H1 (cell line): ENCODE measurements at regions not wholly inside any gene's neighbourhood (a gene's known extent, or its start where the extent isn't known, plus 50 kb on each side); places are given as distances from the start of the nearest gene placed in this dataset.
A peak's percentile ranks its signal among the peaks of the same experiment; 100 is the strongest.

Experiments used
- CTCF ChIA-PET: fragments of 300-600 bp; sonication (Branson Sonifier 250); formaldehyde crosslinking; loops from one replicate; lab custom pipeline; 2021; ENCODE audit not compliant: partially characterized antibody; lab: Charles Lee
- POLR2A ChIA-PET: fragments of 300-600 bp; sonication (Branson Sonifier 250); formaldehyde crosslinking; loops from one replicate; lab custom pipeline; 2021; ENCODE audit warnings: inconsistent platforms; ENCODE audit not compliant: partially characterized antibody; lab: Charles Lee
- DNase-seq, 2 experiments: peaks; one replicate each; pipeline versions ENCODE4 v3.0.0 to v3.0.0-alpha.2; 2010 to 2022; ENCODE audit warnings: low spot score in 2 of 2, low read depth in 1 of 2, mixed read lengths in 1 of 2
- FAIRE-seq: peaks from 2 replicates; lab custom pipeline; 2011; peaks lifted over from hg19 to GRCh38; lab: Jason Lieb, UNC
- H2AFZ ChIP-seq: 2 replicates; pipeline ENCODE4 v1.8.1; 2012; ENCODE audit warnings: low read length, inconsistent platforms
- H2AK5ac ChIP-seq: 2 replicates; pipeline ENCODE4 v1.6.1; 2013; ENCODE audit warnings: low read depth, low read length
- H2BK120ac ChIP-seq: replicated peaks from 2 replicates; pipeline ENCODE3; 2013; ENCODE audit warnings: low read depth, low read length, inconsistent platforms
- H2BK12ac ChIP-seq: 2 replicates; pipeline ENCODE4 v1.6.1; 2013; ENCODE audit warnings: low read depth, low read length
- H2BK15ac ChIP-seq: 2 replicates; pipeline ENCODE4 v1.6.1; 2013; ENCODE audit warnings: low read length
- H2BK20ac ChIP-seq: 2 replicates; pipeline ENCODE4 v1.6.1; 2013; ENCODE audit warnings: low read length
- H2BK5ac ChIP-seq: 2 replicates; pipeline ENCODE4 v1.6.1; 2013; ENCODE audit warnings: low read depth, low read length
- H3K14ac ChIP-seq: 2 replicates; pipeline ENCODE4 v1.6.1; 2013; ENCODE audit warnings: inconsistent platforms; ENCODE audit not compliant: insufficient read length
- H3K18ac ChIP-seq: 2 replicates; pipeline ENCODE4 v1.6.1; 2013; ENCODE audit warnings: low read length; ENCODE audit errors: extremely low read depth
- H3K23ac ChIP-seq: 2 replicates; pipeline ENCODE4 v1.6.1; 2013; ENCODE audit warnings: inconsistent platforms; ENCODE audit not compliant: insufficient read length
- H3K23me2 ChIP-seq: 2 replicates; pipeline ENCODE4 v1.6.1; 2013; ENCODE audit warnings: low read depth, low read length
- H3K27ac ChIP-seq: 2 replicates; pipeline ENCODE4 v1.6.1; 2011; ENCODE audit warnings: low read depth, low read length, inconsistent platforms
- H3K27me3 ChIP-seq, 4 experiments: replicated peaks in 1 of 4; 1 replicate in 1 of 4; 2 replicates in 3 of 4; pipeline versions ENCODE4 v1.6.1 to v1.8.1; 2011 to 2013; ENCODE audit warnings: low read length in 3 of 4, mild to moderate bottlenecking in 3 of 4, inconsistent platforms in 2 of 4, mixed read lengths in 2 of 4, moderate library complexity in 1 of 4; ENCODE audit not compliant: control insufficient read depth in 3 of 4, insufficient read depth in 3 of 4; ENCODE audit errors: extremely low read depth in 1 of 4
- H3K36me3 ChIP-seq, 4 experiments: 2 replicates each; pipeline versions ENCODE4 v1.6.1 to v1.8.1; 2011 to 2013; ENCODE audit warnings: mild to moderate bottlenecking in 4 of 4, low read length in 3 of 4, moderate library complexity in 2 of 4, control low read depth in 1 of 4, inconsistent platforms in 1 of 4; ENCODE audit not compliant: insufficient read depth in 4 of 4, control insufficient read depth in 2 of 4
- H3K4ac ChIP-seq: replicated peaks from 2 replicates; pipeline ENCODE3; 2013; ENCODE audit warnings: low read length, low read depth, mixed read lengths, inconsistent platforms; ENCODE audit not compliant: insufficient read length
- H3K4me1 ChIP-seq, 4 experiments: replicated peaks in 1 of 4; 1 replicate in 1 of 4; 2 replicates in 3 of 4; pipeline versions ENCODE4 v1.6.1 to v1.8.1; 2011 to 2013; ENCODE audit warnings: low read length in 3 of 4, inconsistent platforms in 2 of 4, mixed read lengths in 1 of 4; ENCODE audit not compliant: insufficient read depth in 4 of 4, control insufficient read depth in 3 of 4
- H3K4me2 ChIP-seq, 2 experiments: 2 replicates each; pipeline versions ENCODE4 v1.6.1 to v1.8.1; 2011 to 2013; ENCODE audit warnings: low read depth in 2 of 2, low read length in 2 of 2, control low read depth in 1 of 2, inconsistent platforms in 1 of 2, mild to moderate bottlenecking in 1 of 2; ENCODE audit not compliant: insufficient read depth in 1 of 2
- H3K4me3 ChIP-seq, 4 experiments: fragments of 200-600, 300-600 bp in 1 of 4; sonication (generic), shearing (Covaris generic), sonication (Bioruptor Twin) in 1 of 4; 2 replicates each; pipeline versions ENCODE4 v1.5.1 to v1.8.1; 2011 to 2016; ENCODE audit warnings: low read length in 4 of 4, low read depth in 3 of 4, control low read depth in 2 of 4, inconsistent platforms in 2 of 4, mild to moderate bottlenecking in 2 of 4, mixed read lengths in 1 of 4, moderate library complexity in 1 of 4; ENCODE audit not compliant: insufficient read depth in 2 of 4; ENCODE audit errors: extremely low read depth in 1 of 4
- H3K56ac ChIP-seq: replicated peaks from 2 replicates; pipeline ENCODE3; 2013; ENCODE audit warnings: low read depth, mild to moderate bottlenecking, mixed read lengths, low read length, inconsistent platforms; ENCODE audit not compliant: insufficient read length
- H3K79me1 ChIP-seq: 2 replicates; pipeline ENCODE4 v1.6.1; 2013; ENCODE audit warnings: low read depth, low read length, control low read depth
- H3K79me2 ChIP-seq, 2 experiments: 2 replicates each; pipeline versions ENCODE4 v1.6.1 to v1.8.1; 2012 to 2013; ENCODE audit warnings: low read length in 2 of 2, mild to moderate bottlenecking in 2 of 2, inconsistent platforms in 1 of 2; ENCODE audit not compliant: insufficient read depth in 2 of 2, control insufficient read depth in 1 of 2
- H3K9ac ChIP-seq, 4 experiments: replicated peaks in 1 of 4; 1 replicate in 1 of 4; 2 replicates in 3 of 4; pipeline versions ENCODE4 v1.6.1 to v1.8.1; 2011 to 2013; ENCODE audit warnings: low read depth in 3 of 4, low read length in 3 of 4, control low read depth in 2 of 4, mild to moderate bottlenecking in 2 of 4, moderate library complexity in 2 of 4, inconsistent platforms in 1 of 4; ENCODE audit errors: extremely low read depth in 1 of 4
- H3K9me3 ChIP-seq, 2 experiments: 2 replicates each; pipeline versions ENCODE4 v1.6.1 to v1.8.1; 2012 to 2013; ENCODE audit warnings: mild to moderate bottlenecking in 2 of 2, moderate library complexity in 2 of 2, control low read depth in 1 of 2, inconsistent platforms in 1 of 2, low read depth in 1 of 2, low read length in 1 of 2, mixed read lengths in 1 of 2; ENCODE audit not compliant: insufficient read depth in 2 of 2
- H4K20me1 ChIP-seq, 2 experiments: replicated peaks in 1 of 2; 2 replicates each; pipeline versions ENCODE3 to v1.8.1; 2011 to 2013; ENCODE audit warnings: inconsistent platforms in 2 of 2, low read length in 2 of 2, mild to moderate bottlenecking in 1 of 2; ENCODE audit not compliant: insufficient read depth in 2 of 2, control insufficient read depth in 1 of 2
- H4K5ac ChIP-seq: 2 replicates; pipeline ENCODE4 v1.6.1; 2013; ENCODE audit warnings: low read length, low read depth, mixed read lengths, inconsistent platforms; ENCODE audit not compliant: insufficient read length
- H4K8ac ChIP-seq: 2 replicates; pipeline ENCODE4 v1.8.0; 2013; ENCODE audit warnings: mild to moderate bottlenecking, moderate library complexity, low read length, inconsistent platforms; ENCODE audit not compliant: insufficient read depth; ENCODE audit errors: extremely low read depth
- H4K91ac ChIP-seq: replicated peaks from 2 replicates; pipeline ENCODE3; 2013; ENCODE audit warnings: low read length, mixed read lengths, inconsistent platforms; ENCODE audit not compliant: insufficient read length
- CREB1 ChIP-seq: IDR thresholded peaks from 2 replicates; pipeline ENCODE4 v1.6.1; 2012; ENCODE audit warnings: inconsistent platforms
- GTF2F1 ChIP-seq: IDR thresholded peaks from 2 replicates; pipeline ENCODE4 v1.6.1; 2012; ENCODE audit warnings: low read depth, low read length, improper control_type of control experiment, borderline replicate concordance
- KDM4A ChIP-seq: IDR thresholded peaks from one replicate; pipeline ENCODE4 v1.7.1; 2012; ENCODE audit warnings: low read depth, mild to moderate bottlenecking, moderate library complexity, low read length, inconsistent platforms; ENCODE audit not compliant: severe bottlenecking
- MAX ChIP-seq: IDR thresholded peaks from 2 replicates; pipeline ENCODE4 v1.6.1; 2012; ENCODE audit warnings: inconsistent platforms
- POLR2AphosphoS5 ChIP-seq: IDR thresholded peaks from 2 replicates; pipeline ENCODE4 v1.6.1; 2011; ENCODE audit warnings: low read depth, low read length
- TAF1 ChIP-seq: IDR thresholded peaks from 2 replicates; pipeline ENCODE4 v1.6.1; 2011; ENCODE audit warnings: mild to moderate bottlenecking, low read depth, low read length
- YY1 ChIP-seq: IDR thresholded peaks from 2 replicates; pipeline ENCODE4 v1.6.1; 2011; ENCODE audit warnings: low read depth, mild to moderate bottlenecking, low read length
- WGBS, 2 experiments: shearing (Covaris generic) in 1 of 2; methylation state at CpG; one replicate each; pipeline versions ENCODE4 v1.1.6 to v1.1.7; 2013 to 2015; ENCODE audit warnings: low lambda C conversion rate in 2 of 2, mixed read lengths in 2 of 2, inconsistent platforms in 1 of 2, low coverage in 1 of 2, missing lambda C conversion rate in 1 of 2; ENCODE audit not compliant: insufficient replicate concordance in 2 of 2, insufficient coverage in 1 of 2, insufficient read length in 1 of 2; ENCODE audit errors: extremely low coverage in 1 of 2, missing lambda C conversion rate in 1 of 2; 5-methylcytosine and 5-hydroxymethylcytosine counted together

GRCh38 chr1:199075792-199076191 lies 437.0 kb downstream of the PTPRC start:
- H2BK120ac ChIP-seq = no peak overlapping the region
- H2AFZ ChIP-seq = peak overlapping the region; percentile 67; the same call in 1 of the 2 replicates
- no peaks in the 10 kb centered on the region for H3K36me3 ChIP-seq
- no peaks in the 10 kb centered on the region; the same call in 1 of the 2 replicates for H3K23me2 ChIP-seq
- no peak overlapping the region for H3K56ac ChIP-seq
- H3K27me3 ChIP-seq = no peaks in the 10 kb centered on the region
- H3K4me2 ChIP-seq = no peak overlapping the region
- H4K91ac ChIP-seq = no peak overlapping the region
- no peak for FAIRE-seq
- no peaks in the 10 kb centered on the region for H3K4me1 ChIP-seq
- H3K18ac ChIP-seq = no peak overlapping the region
- TF ChIP-seq TAF1 (no peak), YY1 (no peak), KDM4A (no peak), POLR2AphosphoS5 (no peak), CREB1 (no peak), MAX (no peak), GTF2F1 (no peak)
- H4K20me1 ChIP-seq = no peaks in the 10 kb centered on the region
- no peak overlapping the region for H3K23ac ChIP-seq
- no peak overlapping the region for H2BK12ac ChIP-seq
- H4K5ac ChIP-seq = no peak overlapping the region
- no peak overlapping the region for H2BK5ac ChIP-seq
- H2AK5ac ChIP-seq = no peak overlapping the region
- H3K79me1 ChIP-seq = no peaks in the 10 kb centered on the region; the same call in 1 of the 2 replicates
- ChIA-PET POLR2A (no interaction called here), CTCF (interaction anchor here (1.7 kb wide), 1 partner anchor 37 kb away, joined by 8 read pairs; no protein-coding TSS in a partner anchor)
- H3K4me3 ChIP-seq = no peak overlapping the region
- no peak overlapping the region for H3K9ac ChIP-seq
- H3K27ac ChIP-seq = no peak overlapping the region
- no peak overlapping the region for H3K4ac ChIP-seq
- no peak for DNase-seq
- no peak overlapping the region for H2BK20ac ChIP-seq
- H2BK15ac ChIP-seq = no peak overlapping the region
- H4K8ac ChIP-seq = no peak overlapping the region
- no peaks in the 10 kb centered on the region for H3K79me2 ChIP-seq
- 93% methylated on average over 2 of the region's 2 CpGs; no CpG with 5 or more reads in 1 of the 2 experiments for WGBS, 2 experiments
- no peaks in the 10 kb centered on the region for H3K9me3 ChIP-seq
- H3K14ac ChIP-seq = no peak overlapping the region
